ENCODE measurements at regions not wholly inside any gene's neighbourhood (a gene's known extent, or its start where the extent isn't known, plus 50 kb on each side); places are given as distances from the start of the nearest gene placed in this dataset.

DNA sequence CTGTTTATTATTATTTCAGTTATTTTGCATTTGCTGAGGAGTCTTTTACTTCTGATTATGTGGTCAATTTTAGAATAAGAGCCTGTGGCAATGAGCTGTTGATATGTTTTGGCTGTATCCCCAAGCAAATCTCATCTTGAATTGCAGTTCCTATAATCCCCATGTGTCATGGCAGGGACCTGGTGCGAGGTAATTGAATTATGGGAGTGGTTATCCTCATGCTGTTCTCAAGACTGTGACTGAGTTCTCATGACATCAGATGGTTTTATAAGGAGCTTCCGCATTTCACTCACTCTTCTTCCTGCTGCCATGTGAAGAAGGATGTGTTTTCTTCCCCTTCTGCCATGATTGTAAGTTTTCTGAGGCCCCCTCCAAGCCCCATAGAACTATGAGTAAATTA lies 114.9 kb upstream of the SLCO6A1 start:
- no peaks in the 10 kb centered on the region for H3K36me3 ChIP-seq
- no peaks in the 10 kb centered on the region for H3K4me1 ChIP-seq (ENCODE audit: low read depth)
- no peaks in the 10 kb centered on the region for H3K9me3 ChIP-seq (ENCODE audit: low read depth)
- DNase-seq (ENCODE audit: low read depth in 1 of 2, low spot score in 1 of 2) = no peak
- no peaks in the 10 kb centered on the region for H3K27me3 ChIP-seq
- TF ChIP-seq, protein P1, sequence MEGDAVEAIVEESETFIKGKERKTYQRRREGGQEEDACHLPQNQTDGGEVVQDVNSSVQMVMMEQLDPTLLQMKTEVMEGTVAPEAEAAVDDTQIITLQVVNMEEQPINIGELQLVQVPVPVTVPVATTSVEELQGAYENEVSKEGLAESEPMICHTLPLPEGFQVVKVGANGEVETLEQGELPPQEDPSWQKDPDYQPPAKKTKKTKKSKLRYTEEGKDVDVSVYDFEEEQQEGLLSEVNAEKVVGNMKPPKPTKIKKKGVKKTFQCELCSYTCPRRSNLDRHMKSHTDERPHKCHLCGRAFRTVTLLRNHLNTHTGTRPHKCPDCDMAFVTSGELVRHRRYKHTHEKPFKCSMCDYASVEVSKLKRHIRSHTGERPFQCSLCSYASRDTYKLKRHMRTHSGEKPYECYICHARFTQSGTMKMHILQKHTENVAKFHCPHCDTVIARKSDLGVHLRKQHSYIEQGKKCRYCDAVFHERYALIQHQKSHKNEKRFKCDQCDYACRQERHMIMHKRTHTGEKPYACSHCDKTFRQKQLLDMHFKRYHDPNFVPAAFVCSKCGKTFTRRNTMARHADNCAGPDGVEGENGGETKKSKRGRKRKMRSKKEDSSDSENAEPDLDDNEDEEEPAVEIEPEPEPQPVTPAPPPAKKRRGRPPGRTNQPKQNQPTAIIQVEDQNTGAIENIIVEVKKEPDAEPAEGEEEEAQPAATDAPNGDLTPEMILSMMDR (IDR thresholded peaks at IDR 0.05; ENCODE audit: low read depth, low read length) = no peak
- no peak overlapping the region for H3K27ac ChIP-seq
- H3K4me3 ChIP-seq = no peak overlapping the region

DNA sequence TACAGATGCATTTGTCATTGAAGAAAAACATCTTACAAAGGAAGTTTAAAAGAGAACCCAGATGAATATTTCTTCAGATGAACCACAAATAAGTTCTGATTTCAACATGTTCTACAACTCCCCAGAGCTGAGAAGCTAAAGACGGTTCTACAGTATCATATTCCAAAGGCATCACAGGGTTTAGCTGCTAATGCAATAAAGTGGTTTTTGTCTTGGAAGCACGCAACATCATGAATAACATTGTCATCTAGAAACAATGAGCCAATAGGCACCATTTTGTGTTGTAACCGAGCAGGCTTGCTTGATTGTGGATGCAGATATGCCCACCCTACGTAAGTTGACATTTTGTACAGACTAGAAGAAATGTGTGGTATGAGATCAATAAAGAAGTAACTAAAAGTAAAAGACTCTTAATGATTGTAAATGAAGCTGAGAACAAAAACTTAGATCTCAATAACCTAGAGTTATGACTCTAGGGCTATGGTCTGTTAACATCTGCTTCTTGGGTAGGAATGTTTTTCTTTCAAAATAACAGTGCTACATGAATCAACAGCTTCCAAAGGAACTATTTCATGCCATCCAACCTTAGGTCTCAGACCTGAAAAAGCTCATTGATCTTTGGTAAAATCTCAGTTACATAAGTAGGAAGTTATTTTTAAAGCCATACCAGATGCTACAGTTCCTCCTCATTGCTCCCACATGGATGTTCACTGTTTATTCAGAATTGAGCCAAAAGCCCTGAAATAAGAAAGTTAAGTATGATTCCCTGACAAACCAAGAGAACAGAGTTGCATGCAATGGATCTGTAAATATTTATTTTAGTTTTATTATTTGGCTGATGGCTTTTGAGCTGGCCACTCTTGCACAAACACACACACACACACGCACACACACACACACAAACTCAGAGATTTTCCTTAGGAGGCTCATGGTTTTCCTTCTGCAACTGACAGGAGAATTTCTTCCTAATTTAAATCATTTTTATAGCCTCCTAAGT lies 118.7 kb upstream of the SLCO6A1 start:
- DNase-seq (ENCODE audit: low read depth in 1 of 2, low spot score in 1 of 2) = no peak
- H3K4me1 ChIP-seq (ENCODE audit: low read depth) = peaks cover 3% of the 10 kb centered on the region
- H3K36me3 ChIP-seq = no peaks in the 10 kb centered on the region
- no peak overlapping the region for H3K27ac ChIP-seq
- no peaks in the 10 kb centered on the region for H3K9me3 ChIP-seq (ENCODE audit: low read depth)
- H3K4me3 ChIP-seq = no peak overlapping the region
- TF ChIP-seq, protein P1 (IDR thresholded peaks at IDR 0.05; ENCODE audit: low read depth, low read length) = no peak
- H3K27me3 ChIP-seq = no peaks in the 10 kb centered on the region

DNA sequence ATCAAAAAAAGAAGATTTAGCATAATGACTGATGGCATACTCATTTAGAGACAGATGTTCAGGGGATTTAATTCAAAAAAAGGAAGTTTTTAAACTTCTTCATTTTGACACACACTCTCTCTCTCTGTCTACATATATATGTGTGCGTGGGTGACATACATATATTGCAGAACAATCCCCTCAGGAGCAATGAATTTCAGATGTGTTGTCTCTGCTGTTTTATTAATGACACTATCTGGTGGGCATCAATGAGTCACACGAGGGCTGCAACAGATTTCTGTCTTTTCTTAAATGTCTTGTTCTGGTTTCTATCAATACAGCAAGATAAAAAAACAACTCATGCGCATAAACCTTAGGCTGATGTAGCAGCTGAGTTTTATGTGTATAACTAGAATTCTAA lies 123.5 kb upstream of the SLCO6A1 start:
- no peak overlapping the region for H3K27ac ChIP-seq
- H3K36me3 ChIP-seq = no peaks in the 10 kb centered on the region
- H3K27me3 ChIP-seq = no peaks in the 10 kb centered on the region
- DNase-seq (ENCODE audit: low read depth in 1 of 2, low spot score in 1 of 2) = no peak
- no peaks in the 10 kb centered on the region for H3K9me3 ChIP-seq (ENCODE audit: low read depth)
- TF ChIP-seq, protein P1 (IDR thresholded peaks at IDR 0.05; ENCODE audit: low read depth, low read length) = no peak
- no peak overlapping the region for H3K4me3 ChIP-seq
- H3K4me1 ChIP-seq (ENCODE audit: low read depth) = peaks cover 19% of the 10 kb centered on the region

DNA sequence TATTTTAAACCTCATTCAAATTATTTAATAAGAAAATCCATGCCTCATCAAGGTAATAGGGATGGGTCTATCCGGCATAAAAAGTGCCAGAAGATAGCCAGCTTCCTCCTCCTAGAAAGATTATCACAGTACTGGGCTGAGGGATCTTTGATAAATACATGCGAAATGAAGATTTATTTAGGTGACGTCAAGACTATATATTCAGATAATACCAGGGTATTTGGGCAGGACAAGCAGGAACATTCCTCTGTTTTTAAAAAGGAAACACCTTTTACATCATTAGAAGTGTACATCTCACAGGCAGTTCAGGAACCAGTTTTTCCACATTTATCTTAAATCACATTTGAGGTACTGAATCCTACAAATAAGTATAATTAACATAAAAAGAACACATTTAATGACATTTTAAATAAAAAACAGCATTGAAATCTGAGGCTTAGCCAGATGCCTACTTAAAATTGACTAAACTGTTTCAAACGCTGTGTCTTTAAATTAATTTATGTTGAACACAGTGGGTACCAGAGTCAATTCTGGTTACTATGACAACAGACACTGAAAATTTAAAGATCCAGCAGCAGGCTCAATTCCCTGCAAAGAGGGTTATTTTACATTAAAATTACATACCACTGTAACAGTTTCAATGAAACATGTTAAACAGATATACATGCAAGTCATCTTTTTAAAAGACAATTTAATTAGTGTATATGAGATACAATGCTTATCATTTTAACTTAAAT lies 124.7 kb upstream of the SLCO6A1 start:
- Histone ChIP-seq H3K36me3 (no peaks in the 10 kb centered on the region), H3K4me1 (ENCODE audit: low read depth) (peaks cover 19% of the 10 kb centered on the region), H3K27ac (no peak overlapping the region), H3K27me3 (no peaks in the 10 kb centered on the region), H3K9me3 (ENCODE audit: low read depth) (no peaks in the 10 kb centered on the region), H3K4me3 (no peak overlapping the region)
- no peak for DNase-seq (ENCODE audit: low read depth in 1 of 2, low spot score in 1 of 2)
- TF ChIP-seq, protein P1 (IDR thresholded peaks at IDR 0.05; ENCODE audit: low read depth, low read length) = no peak

DNA sequence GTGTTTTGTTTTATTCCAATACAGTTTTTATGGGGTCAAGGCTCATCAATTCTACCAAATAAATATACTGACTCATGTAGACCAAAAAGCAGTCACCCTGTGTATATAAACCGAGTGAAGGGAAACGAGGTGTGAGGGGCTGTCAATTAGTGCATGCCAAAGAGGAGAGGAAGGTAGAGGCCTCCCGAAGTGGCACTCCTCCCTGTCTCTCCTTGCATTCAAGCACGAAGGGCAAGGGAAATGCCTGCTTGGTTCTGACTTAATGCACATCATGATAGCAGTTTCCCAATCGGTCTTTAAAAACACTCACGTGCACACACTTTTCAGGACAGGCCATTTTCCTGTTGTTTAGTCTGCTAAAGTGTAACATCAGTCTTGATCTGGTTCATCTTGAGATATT lies 125.6 kb upstream of the SLCO6A1 start:
- Histone ChIP-seq H3K27ac (no peak overlapping the region), H3K36me3 (no peaks in the 10 kb centered on the region), H3K4me3 (no peak overlapping the region), H3K4me1 (ENCODE audit: low read depth) (peaks cover 19% of the 10 kb centered on the region), H3K27me3 (no peaks in the 10 kb centered on the region), H3K9me3 (ENCODE audit: low read depth) (no peaks in the 10 kb centered on the region)
- TF ChIP-seq, protein P1 (IDR thresholded peaks at IDR 0.05; ENCODE audit: low read depth, low read length) = no peak
- DNase-seq (ENCODE audit: low read depth in 1 of 2, low spot score in 1 of 2) = no peak

Data from cardiac muscle cell (in vitro differentiated cells and primary cell).